Liver (tissue), 6 donors: ENCODE measurements at regions not wholly inside any gene's neighbourhood (a gene's known extent, or its start where the extent isn't known, plus 50 kb on each side); places are given as distances from the start of the nearest gene placed in this dataset.

Source experiments
- DNase-seq: peaks from one replicate; pipeline ENCODE4 v3.0.0-alpha.2; 2017; ENCODE audit warnings: low spot score
- H3K27ac ChIP-seq, 2 donors: one replicate each; pipeline ENCODE4 v1.7.0; 2013; ENCODE audit warnings: inconsistent platforms in 2 of 2, low read length in 2 of 2, control low read depth in 1 of 2, low read depth in 1 of 2, mild to moderate bottlenecking in 1 of 2
- H3K27me3 ChIP-seq, 4 donors: one replicate each; pipeline versions ENCODE4 v1.6.1 to v1.7.0; 2013; ENCODE audit warnings: low read length in 3 of 4, inconsistent platforms in 1 of 4, mild to moderate bottlenecking in 1 of 4, moderate library complexity in 1 of 4; ENCODE audit not compliant: control insufficient read depth in 4 of 4, insufficient read depth in 4 of 4
- H3K36me3 ChIP-seq, 4 donors: one replicate each; pipeline versions ENCODE4 v1.6.1 to v1.7.0; 2013; ENCODE audit warnings: low read length in 3 of 4, mild to moderate bottlenecking in 3 of 4, low read depth in 1 of 4, moderate library complexity in 1 of 4; ENCODE audit not compliant: control insufficient read depth in 4 of 4, insufficient read depth in 3 of 4
- H3K4me1 ChIP-seq, 4 donors: one replicate each; pipeline versions ENCODE4 v1.6.1 to v1.7.0; 2013; ENCODE audit warnings: low read length in 3 of 4, mild to moderate bottlenecking in 3 of 4, moderate library complexity in 1 of 4; ENCODE audit not compliant: control insufficient read depth in 4 of 4, insufficient read depth in 4 of 4
- H3K4me3 ChIP-seq, 3 donors: one replicate each; pipeline versions ENCODE4 v1.6.1 to v1.7.0; 2013; ENCODE audit warnings: low read length in 3 of 3, control low read depth in 1 of 3, low read depth in 1 of 3, mild to moderate bottlenecking in 1 of 3
- H3K9ac ChIP-seq, 2 donors: one replicate each; pipeline ENCODE4 v1.7.0; 2013; ENCODE audit warnings: low read length in 2 of 2, mild to moderate bottlenecking in 2 of 2, moderate library complexity in 2 of 2, control low read depth in 1 of 2, low read depth in 1 of 2
- H3K9me3 ChIP-seq, 4 donors: one replicate each; pipeline versions ENCODE4 v1.6.1 to v1.7.0; 2013; ENCODE audit warnings: low read length in 3 of 4; ENCODE audit not compliant: control insufficient read depth in 4 of 4
- FOXA2 ChIP-seq: IDR thresholded peaks from 2 replicates; pipeline ENCODE4 v1.6.1; 2016; ENCODE audit warnings: antibody characterized with exemption
- HNF4G ChIP-seq: IDR thresholded peaks from 2 replicates; pipeline ENCODE4 v1.6.1; 2016; ENCODE audit warnings: antibody characterized with exemption
- NR2F2 ChIP-seq: IDR thresholded peaks from 2 replicates; pipeline ENCODE4 v1.6.1; 2016; ENCODE audit warnings: antibody characterized with exemption
- RAD21 ChIP-seq, 2 donors: IDR thresholded peaks; 2 replicates each; pipeline ENCODE4 v1.6.1; 2016; ENCODE audit warnings: antibody characterized with exemption in 2 of 2, mild to moderate bottlenecking in 2 of 2
- RXRA ChIP-seq, 2 donors: IDR thresholded peaks; 2 replicates each; pipeline ENCODE4 v1.6.1; 2017 to 2018; ENCODE audit warnings: antibody characterized with exemption in 2 of 2, mild to moderate bottlenecking in 1 of 2
- TAF1 ChIP-seq: conservative IDR thresholded peaks from 2 replicates; pipeline ENCODE4 v1.6.1; 2016; ENCODE audit warnings: antibody characterized with exemption, mild to moderate bottlenecking
- YY1 ChIP-seq: IDR thresholded peaks from 2 replicates; pipeline ENCODE4 v1.6.1; 2016; ENCODE audit warnings: antibody characterized with exemption, mild to moderate bottlenecking
- TF ChIP-seq, protein P1 (sequence below): IDR thresholded peaks from 2 replicates; pipeline ENCODE4 v1.6.1; 2016; ENCODE audit warnings: antibody characterized with exemption
- TF ChIP-seq, protein P2 (sequence below): IDR thresholded peaks from 2 replicates; pipeline ENCODE4 v1.6.1; 2016; ENCODE audit warnings: antibody characterized with exemption, mild to moderate bottlenecking
- TF ChIP-seq, protein P3 (sequence below): IDR thresholded peaks from 2 replicates; pipeline ENCODE4 v1.6.1; 2016; ENCODE audit warnings: antibody characterized with exemption
- TF ChIP-seq, protein P4 (sequence below): IDR thresholded peaks from 2 replicates; pipeline ENCODE4 v1.6.1; 2016; ENCODE audit warnings: antibody characterized with exemption
- donor health status: healthy.
- donor health status: healthy.
- donor health status: healthy.

DNA sequence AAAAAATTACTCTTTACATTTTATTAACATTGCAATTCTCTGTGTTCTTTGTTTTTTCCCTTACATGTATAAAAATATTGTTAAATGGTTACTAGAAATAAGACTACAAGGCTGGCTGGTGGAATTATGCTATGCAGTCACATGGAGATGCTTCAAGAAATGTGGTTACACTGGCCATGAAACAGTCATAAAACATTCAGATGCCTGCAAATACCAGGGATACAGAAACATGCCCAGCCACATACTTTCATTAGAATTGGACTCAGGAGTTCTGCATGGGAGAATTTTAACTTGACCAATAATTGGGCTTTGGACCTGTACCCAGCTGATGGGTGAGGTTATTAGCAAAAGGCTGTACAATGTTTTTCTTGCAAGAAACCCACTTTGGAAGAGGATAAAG is 1407.7 kb upstream of the SLC10A2 start:
- H3K4me3 ChIP-seq = no peak overlapping the region

DNA sequence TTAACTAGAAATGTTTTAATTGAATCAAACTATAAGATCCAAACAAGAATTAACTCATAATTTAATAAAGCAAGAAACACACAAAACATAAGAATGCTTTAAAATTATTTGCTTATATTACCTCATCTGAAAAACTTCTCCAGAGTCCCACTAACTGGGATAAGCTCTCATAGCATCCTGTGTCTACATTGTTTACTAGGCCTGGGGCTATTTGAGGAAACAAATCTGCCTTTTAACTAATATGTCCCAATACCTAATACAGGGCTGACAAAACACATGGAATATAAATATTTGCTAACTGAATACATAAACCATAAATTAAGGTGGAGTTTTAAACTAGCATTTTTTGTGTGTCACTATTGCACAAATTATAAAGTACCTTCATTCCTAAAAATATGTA is 1399.8 kb upstream of the SLC10A2 start:
- no peak for DNase-seq
- H3K4me1 ChIP-seq = no peaks in the 10 kb centered on the region
- H3K9ac ChIP-seq = no peak overlapping the region
- H3K36me3 ChIP-seq = no peaks in the 10 kb centered on the region
- H3K27ac ChIP-seq = no peak overlapping the region
- TF ChIP-seq FOXA2 (no peak), TAF1 (no peak), HNF4G (no peak)
- TF ChIP-seq, protein P1, sequence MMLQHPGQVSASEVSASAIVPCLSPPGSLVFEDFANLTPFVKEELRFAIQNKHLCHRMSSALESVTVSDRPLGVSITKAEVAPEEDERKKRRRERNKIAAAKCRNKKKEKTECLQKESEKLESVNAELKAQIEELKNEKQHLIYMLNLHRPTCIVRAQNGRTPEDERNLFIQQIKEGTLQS = no peak
- TF ChIP-seq, protein P2, sequence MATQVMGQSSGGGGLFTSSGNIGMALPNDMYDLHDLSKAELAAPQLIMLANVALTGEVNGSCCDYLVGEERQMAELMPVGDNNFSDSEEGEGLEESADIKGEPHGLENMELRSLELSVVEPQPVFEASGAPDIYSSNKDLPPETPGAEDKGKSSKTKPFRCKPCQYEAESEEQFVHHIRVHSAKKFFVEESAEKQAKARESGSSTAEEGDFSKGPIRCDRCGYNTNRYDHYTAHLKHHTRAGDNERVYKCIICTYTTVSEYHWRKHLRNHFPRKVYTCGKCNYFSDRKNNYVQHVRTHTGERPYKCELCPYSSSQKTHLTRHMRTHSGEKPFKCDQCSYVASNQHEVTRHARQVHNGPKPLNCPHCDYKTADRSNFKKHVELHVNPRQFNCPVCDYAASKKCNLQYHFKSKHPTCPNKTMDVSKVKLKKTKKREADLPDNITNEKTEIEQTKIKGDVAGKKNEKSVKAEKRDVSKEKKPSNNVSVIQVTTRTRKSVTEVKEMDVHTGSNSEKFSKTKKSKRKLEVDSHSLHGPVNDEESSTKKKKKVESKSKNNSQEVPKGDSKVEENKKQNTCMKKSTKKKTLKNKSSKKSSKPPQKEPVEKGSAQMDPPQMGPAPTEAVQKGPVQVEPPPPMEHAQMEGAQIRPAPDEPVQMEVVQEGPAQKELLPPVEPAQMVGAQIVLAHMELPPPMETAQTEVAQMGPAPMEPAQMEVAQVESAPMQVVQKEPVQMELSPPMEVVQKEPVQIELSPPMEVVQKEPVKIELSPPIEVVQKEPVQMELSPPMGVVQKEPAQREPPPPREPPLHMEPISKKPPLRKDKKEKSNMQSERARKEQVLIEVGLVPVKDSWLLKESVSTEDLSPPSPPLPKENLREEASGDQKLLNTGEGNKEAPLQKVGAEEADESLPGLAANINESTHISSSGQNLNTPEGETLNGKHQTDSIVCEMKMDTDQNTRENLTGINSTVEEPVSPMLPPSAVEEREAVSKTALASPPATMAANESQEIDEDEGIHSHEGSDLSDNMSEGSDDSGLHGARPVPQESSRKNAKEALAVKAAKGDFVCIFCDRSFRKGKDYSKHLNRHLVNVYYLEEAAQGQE = no peak
- TF ChIP-seq, protein P3, sequence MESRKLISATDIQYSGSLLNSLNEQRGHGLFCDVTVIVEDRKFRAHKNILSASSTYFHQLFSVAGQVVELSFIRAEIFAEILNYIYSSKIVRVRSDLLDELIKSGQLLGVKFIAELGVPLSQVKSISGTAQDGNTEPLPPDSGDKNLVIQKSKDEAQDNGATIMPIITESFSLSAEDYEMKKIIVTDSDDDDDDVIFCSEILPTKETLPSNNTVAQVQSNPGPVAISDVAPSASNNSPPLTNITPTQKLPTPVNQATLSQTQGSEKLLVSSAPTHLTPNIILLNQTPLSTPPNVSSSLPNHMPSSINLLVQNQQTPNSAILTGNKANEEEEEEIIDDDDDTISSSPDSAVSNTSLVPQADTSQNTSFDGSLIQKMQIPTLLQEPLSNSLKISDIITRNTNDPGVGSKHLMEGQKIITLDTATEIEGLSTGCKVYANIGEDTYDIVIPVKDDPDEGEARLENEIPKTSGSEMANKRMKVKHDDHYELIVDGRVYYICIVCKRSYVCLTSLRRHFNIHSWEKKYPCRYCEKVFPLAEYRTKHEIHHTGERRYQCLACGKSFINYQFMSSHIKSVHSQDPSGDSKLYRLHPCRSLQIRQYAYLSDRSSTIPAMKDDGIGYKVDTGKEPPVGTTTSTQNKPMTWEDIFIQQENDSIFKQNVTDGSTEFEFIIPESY = no peak
- no peaks in the 10 kb centered on the region for H3K9me3 ChIP-seq
- no peak overlapping the region for H3K4me3 ChIP-seq
- H3K27me3 ChIP-seq = no peaks in the 10 kb centered on the region

More for the DNA sequence above, 1407.7 kb upstream of the SLC10A2 start:
- no peak overlapping the region for H3K9ac ChIP-seq
- H3K36me3 ChIP-seq = no peaks in the 10 kb centered on the region
- DNase-seq = no peak
- H3K4me1 ChIP-seq = no peaks in the 10 kb centered on the region
- H3K27ac ChIP-seq = no peak overlapping the region
- H3K9me3 ChIP-seq = no peaks in the 10 kb centered on the region
- H3K27me3 ChIP-seq = no peaks in the 10 kb centered on the region
- TF ChIP-seq RAD21 (IDR thresholded peaks at IDR 0.05) = no peak
- TF ChIP-seq NR2F2 = no peak
- TF ChIP-seq, protein P4, sequence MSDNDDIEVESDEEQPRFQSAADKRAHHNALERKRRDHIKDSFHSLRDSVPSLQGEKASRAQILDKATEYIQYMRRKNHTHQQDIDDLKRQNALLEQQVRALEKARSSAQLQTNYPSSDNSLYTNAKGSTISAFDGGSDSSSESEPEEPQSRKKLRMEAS = no peak
- no peak for TF ChIP-seq TAF1
- TF ChIP-seq RXRA (IDR thresholded peaks at IDR 0.05) = no peak
- no peak for TF ChIP-seq YY1
- TF ChIP-seq, protein P3 = no peak
